HepG2 (cell line): ENCODE measurements at regions not wholly inside any gene's neighbourhood (a gene's known extent, or its start where the extent isn't known, plus 50 kb on each side); places are given as distances from the start of the nearest gene placed in this dataset.

Source experiments
- ATAC-seq: fragments of 200-7000 bp; cut with Tn5 transposase; 3 replicates; pipeline ENCODE4 v1.9.1; 2020; ENCODE audit warnings: mild to moderate bottlenecking, moderate library complexity
- BruUV-seq: library from RNA; stranded (reverse); fragments of 400-500 nt; replicated peaks from 2 replicates; lab custom pipeline; 2021; lab: Mats Ljungman, UMichigan
- CTCF ChIA-PET: fragments of 300-600 bp; formaldehyde crosslinking; extraction: SDS; loops from one replicate; lab custom pipeline; 2021; ENCODE audit warnings: low total read pairs, inconsistent platforms, low intra/inter-chr PET ratio; lab: Yijun Ruan, JAX
- POLR2A ChIA-PET: fragments of 350-600 bp; sonication (Branson Sonifier 250); formaldehyde crosslinking; loops from one replicate; lab custom pipeline; 2020; ENCODE audit warnings: antibody characterized with exemption, inconsistent platforms; lab: Yijun Ruan, JAX
- DNase-seq: peaks from one replicate; pipeline ENCODE4 v3.0.0-alpha.2; 2015; ENCODE audit warnings: low spot score
- FAIRE-seq: peaks from 3 replicates; lab custom pipeline; 2011; peaks lifted over from hg19 to GRCh38; lab: Jason Lieb, UNC
- H2AFZ ChIP-seq: one replicate; pipeline ENCODE4 v1.6.1; 2011; ENCODE audit warnings: low read length, inconsistent platforms
- H3K27ac ChIP-seq: fragments of 300-600 bp; 3 replicates; pipeline ENCODE4 v1.8.0; 2011; ENCODE audit warnings: mixed run types, mild to moderate bottlenecking, mixed read lengths, low read length, inconsistent platforms; ENCODE audit not compliant: insufficient read depth; ENCODE audit errors: extremely low read length
- H3K27me3 ChIP-seq, 2 experiments: fragments of 200-600 bp in 1 of 2; 2 replicates in 1 of 2; 3 replicates in 1 of 2; pipeline versions ENCODE4 v1.6.0 to v1.8.0; 2011; ENCODE audit warnings: low read length in 2 of 2, mild to moderate bottlenecking in 2 of 2, moderate library complexity in 2 of 2, inconsistent platforms in 1 of 2; ENCODE audit not compliant: insufficient read depth in 2 of 2, control insufficient read depth in 1 of 2
- H3K36me3 ChIP-seq, 2 experiments: fragments of 200-600 bp in 1 of 2; replicated peaks in 1 of 2; 2 replicates in 1 of 2; 3 replicates in 1 of 2; pipeline versions ENCODE4 v1.5.1 to v1.8.0; 2011; ENCODE audit warnings: low read length in 2 of 2, inconsistent platforms in 1 of 2; ENCODE audit not compliant: insufficient read depth in 2 of 2, control insufficient read depth in 1 of 2
- H3K4me1 ChIP-seq: 2 replicates; pipeline ENCODE4 v1.5.1; 2012; ENCODE audit warnings: low read length, inconsistent platforms; ENCODE audit not compliant: insufficient read depth
- H3K4me2 ChIP-seq: 2 replicates; pipeline ENCODE4 v1.6.0; 2011; ENCODE audit warnings: low read depth, low read length, inconsistent platforms
- H3K4me3 ChIP-seq, 3 experiments: fragments of 200-600 bp in 1 of 3; sonication (generic), shearing (Covaris generic) in 1 of 3; replicated peaks in 1 of 3; 2 replicates each; pipeline ENCODE4 v1.5.1; 2011 to 2016; ENCODE audit warnings: low read length in 3 of 3, inconsistent platforms in 2 of 3, low read depth in 2 of 3, mild to moderate bottlenecking in 2 of 3, control low read depth in 1 of 3, mixed read lengths in 1 of 3; ENCODE audit not compliant: insufficient read depth in 1 of 3
- H3K79me2 ChIP-seq: one replicate; pipeline ENCODE4 v1.6.1; 2011; ENCODE audit warnings: low read length, inconsistent platforms; ENCODE audit not compliant: insufficient read depth
- H3K9ac ChIP-seq: 2 replicates; pipeline ENCODE4 v1.6.0; 2011; ENCODE audit warnings: mild to moderate bottlenecking, low read depth, low read length, inconsistent platforms; ENCODE audit not compliant: insufficient read depth
- H3K9me3 ChIP-seq: 2 replicates; pipeline ENCODE4 v1.5.1; 2012; ENCODE audit warnings: mild to moderate bottlenecking, low read length
- H4K20me1 ChIP-seq: 2 replicates; pipeline ENCODE4 v1.6.0; 2011; ENCODE audit warnings: inconsistent platforms, mild to moderate bottlenecking, low read length, moderate library complexity; ENCODE audit not compliant: insufficient read depth
- BORCS8-MEF2B ChIP-seq: sonication (generic); formaldehyde crosslinking; IDR thresholded peaks from 2 replicates; pipeline ENCODE4 v1.8.0; 2022; ENCODE audit warnings: mild to moderate bottlenecking, missing genetic modification reagents
- EZH2 ChIP-seq: conservative IDR thresholded peaks from 2 replicates; pipeline ENCODE4 v1.6.1; 2012; ENCODE audit warnings: mild to moderate bottlenecking, low read depth, low read length, moderate library complexity
- FIP1L1 ChIP-seq: fragments of 200-400 bp; formaldehyde crosslinking; IDR thresholded peaks from 2 replicates; pipeline ENCODE4 v1.6.1; 2018; ENCODE audit warnings: low read depth, mild to moderate bottlenecking, low read length, moderate library complexity, borderline replicate concordance; ENCODE audit not compliant: insufficient read depth
- KAT8 ChIP-seq: IDR thresholded peaks from 2 replicates; pipeline ENCODE4 v1.6.1; 2016; ENCODE audit warnings: missing genetic modification reagents, missing compliant biosample characterization
- MXI1 ChIP-seq: IDR thresholded peaks from 3 replicates; pipeline ENCODE4 v1.6.1; 2012; ENCODE audit warnings: low read depth, low read length, inconsistent platforms, borderline replicate concordance
- NFE2L1 ChIP-seq: sonication (generic); formaldehyde crosslinking; IDR thresholded peaks from 2 replicates; pipeline ENCODE4 v1.4.0; 2020; ENCODE audit warnings: missing genetic modification reagents, mild to moderate bottlenecking, borderline replicate concordance
- NKX3-1 ChIP-seq: sonication (generic); formaldehyde crosslinking; IDR thresholded peaks from 2 replicates; pipeline ENCODE4 v1.5.0; 2020; ENCODE audit warnings: missing genetic modification reagents
- NRL ChIP-seq: sonication (generic); formaldehyde crosslinking; IDR thresholded peaks from 2 replicates; pipeline ENCODE4 v1.5.0; 2020; ENCODE audit warnings: missing genetic modification reagents, mild to moderate bottlenecking, moderate library complexity, borderline replicate concordance
- ONECUT2 ChIP-seq: sonication (generic); formaldehyde crosslinking; IDR thresholded peaks from 2 replicates; pipeline ENCODE4 v1.4.0; 2020; ENCODE audit warnings: missing genetic modification reagents
- PLRG1 ChIP-seq: fragments of 450-650 bp; conservative IDR thresholded peaks from 2 replicates; pipeline ENCODE4 v1.6.1; 2016
- SRF ChIP-seq: IDR thresholded peaks from 2 replicates; pipeline ENCODE4 v1.6.1; 2011; ENCODE audit warnings: mild to moderate bottlenecking, low read depth, low read length, moderate library complexity
- STAG1 ChIP-seq: sonication (generic); formaldehyde crosslinking; IDR thresholded peaks from 2 replicates; pipeline ENCODE4 v1.4.0; 2020; ENCODE audit warnings: missing genetic modification reagents
- ZKSCAN1 ChIP-seq: fragments of 150-350 bp; IDR thresholded peaks from 2 replicates; pipeline ENCODE4 v1.6.1; 2014; ENCODE audit warnings: low read length
- ZNF12 ChIP-seq: sonication (generic); formaldehyde crosslinking; IDR thresholded peaks from 2 replicates; pipeline ENCODE4 v1.5.0; 2020; ENCODE audit warnings: missing genetic modification reagents
- ZNF567 ChIP-seq: sonication (generic); formaldehyde crosslinking; IDR thresholded peaks from 2 replicates; pipeline ENCODE4 v1.8.1; 2023; ENCODE audit warnings: mild to moderate bottlenecking, missing genetic modification reagents, borderline replicate concordance
- WGBS: methylation state at CpG from one replicate; pipeline ENCODE4 v1.1.6; 2017; ENCODE audit warnings: low lambda C conversion rate; 5-methylcytosine and 5-hydroxymethylcytosine counted together
- in situ Hi-C: cut with HindIII; loops from 2 replicates; pipeline ENCODE4 v1.10.0; 2017; ENCODE audit warnings: low pct_unique_long_range_greater_than_20kb; ENCODE audit not compliant: extremely low pct_ligation_motif_present
- intact Hi-C: fragments of 100-400 bp; cut with micrococcal nuclease; formaldehyde crosslinking; loops from one replicate; pipeline ENCODE4 v1.10.0; 2022; ENCODE audit not compliant: unreplicated experiment
- TF ChIP-seq, protein P1 (sequence below): sonication (generic); formaldehyde crosslinking; IDR thresholded peaks from 2 replicates; pipeline ENCODE4 v1.4.0; 2020; ENCODE audit warnings: mild to moderate bottlenecking, missing genetic modification reagents
- TF ChIP-seq, protein P2 (sequence below): sonication (generic); formaldehyde crosslinking; IDR thresholded peaks from 2 replicates; pipeline ENCODE4 v1.4.0; 2020; ENCODE audit warnings: mild to moderate bottlenecking, missing genetic modification reagents
- TF ChIP-seq, protein P3 (sequence below): sonication (generic); formaldehyde crosslinking; IDR thresholded peaks from 2 replicates; pipeline ENCODE4 v1.4.0; 2020; ENCODE audit warnings: missing genetic modification reagents, borderline replicate concordance

DNA sequence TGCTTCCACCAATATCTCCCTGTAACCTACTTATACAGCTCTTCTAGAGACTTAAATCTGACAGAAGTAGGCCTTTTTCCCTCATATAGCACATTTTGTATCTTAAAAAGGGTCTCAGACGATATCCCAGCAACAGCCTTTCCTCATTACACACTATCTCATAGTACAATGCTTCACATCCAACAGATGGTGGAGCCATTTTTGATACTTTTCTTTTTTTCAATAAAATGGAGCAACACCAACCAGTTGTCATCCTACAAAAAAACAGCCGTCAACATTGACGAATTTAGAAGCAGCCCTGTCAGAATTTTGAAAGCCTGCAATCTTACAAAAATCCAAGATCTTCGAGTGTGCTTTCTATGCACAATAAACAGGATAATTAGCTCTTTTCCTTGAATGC lies 145.9 kb upstream of the NEBL start:
- no peak overlapping the region for H2AFZ ChIP-seq
- BruUV-seq, result no TSS peak
- DNase-seq (no peak), ATAC-seq (no peak), FAIRE-seq (no peak)
- POLR2A ChIA-PET, result no interaction called here
- H3K9me3 ChIP-seq, result no peaks in the 10 kb centered on the region
- no peaks in the 10 kb centered on the region for H3K4me1 ChIP-seq
- CTCF ChIA-PET, result no interaction called here
- no peak overlapping the region for H3K9ac ChIP-seq
- intact Hi-C loops, result no loop called here
- no peak overlapping the region for H3K4me2 ChIP-seq
- peaks cover 0 to 18% of the 10 kb centered on the region in 2 experiments; a peak in 2 of 5 replicates for H3K27me3 ChIP-seq
- in situ Hi-C loops, result no loop called here
- no peaks in the 10 kb centered on the region for H3K79me2 ChIP-seq
- H3K27ac ChIP-seq, result no peak overlapping the region
- 2% methylated on average over 4 of the region's 4 CpGs for WGBS
- H3K36me3 ChIP-seq, result no peaks in the 10 kb centered on the region
- no peak overlapping the region for H3K4me3 ChIP-seq
- TF ChIP-seq STAG1 (CRISPR knock-in tag) (no peak), FIP1L1 (no peak), MXI1 (no peak), ZKSCAN1 (no peak), SRF (no peak), BORCS8-MEF2B (no peak), EZH2 (no peak), NKX3-1 (CRISPR knock-in tag) (no peak), ONECUT2 (CRISPR knock-in tag) (no peak), NFE2L1 (CRISPR knock-in tag) (no peak)
- no peaks in the 10 kb centered on the region for H4K20me1 ChIP-seq

DNA sequence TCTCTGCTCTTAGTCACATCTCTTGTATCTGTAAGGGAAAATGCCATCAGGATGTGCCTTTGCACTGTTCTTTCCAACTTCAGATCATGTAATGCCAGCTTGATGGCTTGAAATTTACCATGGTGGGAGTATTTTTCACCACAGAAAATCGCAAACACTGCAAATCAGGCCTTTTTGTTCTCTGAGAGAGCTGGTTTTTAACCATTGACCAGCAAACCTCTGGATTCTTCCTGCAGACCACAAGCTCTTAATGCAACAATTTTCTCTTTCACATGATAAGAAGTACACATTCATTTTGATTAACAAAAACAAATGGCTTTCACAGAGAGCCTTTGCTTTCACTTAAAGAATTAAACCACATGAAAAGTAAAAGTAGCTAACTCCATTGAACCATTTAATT lies 145.4 kb upstream of the NEBL start:
- no peak overlapping the region for H3K9ac ChIP-seq
- H2AFZ ChIP-seq, result no peak overlapping the region
- H3K79me2 ChIP-seq, result no peaks in the 10 kb centered on the region
- in situ Hi-C loops (no loop called here), intact Hi-C loops (no loop called here)
- CTCF ChIA-PET, result no interaction called here
- FAIRE-seq, result no peak
- BruUV-seq, result no TSS peak
- no peaks in the 10 kb centered on the region for H3K36me3 ChIP-seq
- no peak overlapping the region for H3K4me2 ChIP-seq
- DNase-seq, result no peak
- no peak for ATAC-seq
- H3K27me3 ChIP-seq, result peaks cover 0 to 13% of the 10 kb centered on the region in 2 experiments; a peak in 2 of 5 replicates
- H4K20me1 ChIP-seq, result no peaks in the 10 kb centered on the region
- no peak overlapping the region for H3K27ac ChIP-seq
- POLR2A ChIA-PET, result no interaction called here
- 0% methylated on average over 1 of the region's 1 CpG for WGBS
- no peak overlapping the region for H3K4me3 ChIP-seq
- H3K4me1 ChIP-seq, result no peaks in the 10 kb centered on the region
- H3K9me3 ChIP-seq, result no peaks in the 10 kb centered on the region
- TF ChIP-seq, protein P1, sequence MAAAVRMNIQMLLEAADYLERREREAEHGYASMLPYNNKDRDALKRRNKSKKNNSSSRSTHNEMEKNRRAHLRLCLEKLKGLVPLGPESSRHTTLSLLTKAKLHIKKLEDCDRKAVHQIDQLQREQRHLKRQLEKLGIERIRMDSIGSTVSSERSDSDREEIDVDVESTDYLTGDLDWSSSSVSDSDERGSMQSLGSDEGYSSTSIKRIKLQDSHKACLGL (CRISPR knock-in tag), result no peak
- no peak for TF ChIP-seq ZNF12 (CRISPR knock-in tag)
- TF ChIP-seq PLRG1, result no peak
- no peak for TF ChIP-seq KAT8 (CRISPR knock-in tag)
- TF ChIP-seq, protein P2, sequence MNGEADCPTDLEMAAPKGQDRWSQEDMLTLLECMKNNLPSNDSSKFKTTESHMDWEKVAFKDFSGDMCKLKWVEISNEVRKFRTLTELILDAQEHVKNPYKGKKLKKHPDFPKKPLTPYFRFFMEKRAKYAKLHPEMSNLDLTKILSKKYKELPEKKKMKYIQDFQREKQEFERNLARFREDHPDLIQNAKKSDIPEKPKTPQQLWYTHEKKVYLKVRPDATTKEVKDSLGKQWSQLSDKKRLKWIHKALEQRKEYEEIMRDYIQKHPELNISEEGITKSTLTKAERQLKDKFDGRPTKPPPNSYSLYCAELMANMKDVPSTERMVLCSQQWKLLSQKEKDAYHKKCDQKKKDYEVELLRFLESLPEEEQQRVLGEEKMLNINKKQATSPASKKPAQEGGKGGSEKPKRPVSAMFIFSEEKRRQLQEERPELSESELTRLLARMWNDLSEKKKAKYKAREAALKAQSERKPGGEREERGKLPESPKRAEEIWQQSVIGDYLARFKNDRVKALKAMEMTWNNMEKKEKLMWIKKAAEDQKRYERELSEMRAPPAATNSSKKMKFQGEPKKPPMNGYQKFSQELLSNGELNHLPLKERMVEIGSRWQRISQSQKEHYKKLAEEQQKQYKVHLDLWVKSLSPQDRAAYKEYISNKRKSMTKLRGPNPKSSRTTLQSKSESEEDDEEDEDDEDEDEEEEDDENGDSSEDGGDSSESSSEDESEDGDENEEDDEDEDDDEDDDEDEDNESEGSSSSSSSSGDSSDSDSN, result no peak
- TF ChIP-seq, protein P3, sequence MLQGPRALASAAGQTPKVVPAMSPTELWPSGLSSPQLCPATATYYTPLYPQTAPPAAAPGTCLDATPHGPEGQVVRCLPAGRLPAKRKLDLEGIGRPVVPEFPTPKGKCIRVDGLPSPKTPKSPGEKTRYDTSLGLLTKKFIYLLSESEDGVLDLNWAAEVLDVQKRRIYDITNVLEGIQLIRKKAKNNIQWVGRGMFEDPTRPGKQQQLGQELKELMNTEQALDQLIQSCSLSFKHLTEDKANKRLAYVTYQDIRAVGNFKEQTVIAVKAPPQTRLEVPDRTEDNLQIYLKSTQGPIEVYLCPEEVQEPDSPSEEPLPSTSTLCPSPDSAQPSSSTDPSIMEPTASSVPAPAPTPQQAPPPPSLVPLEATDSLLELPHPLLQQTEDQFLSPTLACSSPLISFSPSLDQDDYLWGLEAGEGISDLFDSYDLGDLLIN (CRISPR knock-in tag), result no peak
- no peak for TF ChIP-seq NRL (CRISPR knock-in tag)
- TF ChIP-seq ZNF567 (CRISPR knock-in tag), result no peak
